ENCODE measurements at regions not wholly inside any gene's neighbourhood (a gene's known extent, or its start where the extent isn't known, plus 50 kb on each side); places are given as distances from the start of the nearest gene placed in this dataset.

- Histone ChIP-seq H3K9me3 (replicated peaks; ENCODE audit: control insufficient read depth, low read depth, low read length) (no peaks in the 10 kb centered on the region), H3K4me1 (ENCODE audit: control insufficient read depth, insufficient read depth, low read length) (no peaks in the 10 kb centered on the region), H3K36me3 (ENCODE audit: control insufficient read depth, insufficient read depth, low read length) (no peaks in the 10 kb centered on the region), H3K27ac (ENCODE audit: low read length) (no peak overlapping the region), H3K27me3 (ENCODE audit: control insufficient read depth, insufficient read depth, low read length) (no peaks in the 10 kb centered on the region), H3K4me3 (ENCODE audit: low read length) (no peak overlapping the region)
- DNase-seq, result no peak
These were observed 436.3 kb upstream of the PAPPA start for GRCh38 chr9:115717298-115717697.

GRCh38 chr9:115717711-115718173 is 435.8 kb upstream of the PAPPA start:
- 50% methylated on average over 1 of the region's 1 CpG for WGBS (ENCODE audit: insufficient coverage)
- H3K27me3 ChIP-seq (ENCODE audit: control insufficient read depth, insufficient read depth, low read length), result no peaks in the 10 kb centered on the region
- no peaks in the 10 kb centered on the region for H3K36me3 ChIP-seq (ENCODE audit: control insufficient read depth, insufficient read depth, low read length)
- H3K27ac ChIP-seq (ENCODE audit: low read length), result no peak overlapping the region
- H3K4me1 ChIP-seq (ENCODE audit: control insufficient read depth, insufficient read depth, low read length), result no peaks in the 10 kb centered on the region
- no peaks in the 10 kb centered on the region for H3K9me3 ChIP-seq (replicated peaks; ENCODE audit: control insufficient read depth, low read depth, low read length)
- DNase-seq, result no peak
- H3K4me3 ChIP-seq (ENCODE audit: low read length), result no peak overlapping the region

GRCh38 chr9:115730396-115730795 is 423.2 kb upstream of the PAPPA start:
- no CpG with 5 or more reads among the region's 4 CpGs for WGBS (ENCODE audit: insufficient coverage)
- Histone ChIP-seq H3K4me1 (ENCODE audit: control insufficient read depth, insufficient read depth, low read length) (no peaks in the 10 kb centered on the region), H3K4me3 (ENCODE audit: low read length) (no peak overlapping the region), H3K27ac (ENCODE audit: low read length) (no peak overlapping the region), H3K27me3 (ENCODE audit: control insufficient read depth, insufficient read depth, low read length) (no peaks in the 10 kb centered on the region), H3K9me3 (replicated peaks; ENCODE audit: control insufficient read depth, low read depth, low read length) (peaks cover 2% of the 10 kb centered on the region), H3K36me3 (ENCODE audit: control insufficient read depth, insufficient read depth, low read length) (no peaks in the 10 kb centered on the region)
- no peak for DNase-seq

GRCh38 chr9:115730845-115731244 is 422.7 kb upstream of the PAPPA start:
- Histone ChIP-seq H3K27ac (ENCODE audit: low read length) (no peak overlapping the region), H3K27me3 (ENCODE audit: control insufficient read depth, insufficient read depth, low read length) (no peaks in the 10 kb centered on the region), H3K36me3 (ENCODE audit: control insufficient read depth, insufficient read depth, low read length) (no peaks in the 10 kb centered on the region), H3K4me1 (ENCODE audit: control insufficient read depth, insufficient read depth, low read length) (no peaks in the 10 kb centered on the region), H3K9me3 (replicated peaks; ENCODE audit: control insufficient read depth, low read depth, low read length) (peaks cover 2% of the 10 kb centered on the region), H3K4me3 (ENCODE audit: low read length) (no peak overlapping the region)
- WGBS (ENCODE audit: insufficient coverage), result no CpG with 5 or more reads among the region's 1 CpG
- no peak for DNase-seq

GRCh38 chr9:115733318-115734110 is 420.1 kb upstream of the PAPPA start:
- WGBS (ENCODE audit: insufficient coverage), result no CpG with 5 or more reads among the region's 4 CpGs
- Histone ChIP-seq H3K4me3 (ENCODE audit: low read length) (no peak overlapping the region), H3K27ac (ENCODE audit: low read length) (no peak overlapping the region), H3K4me1 (ENCODE audit: control insufficient read depth, insufficient read depth, low read length) (no peaks in the 10 kb centered on the region), H3K27me3 (ENCODE audit: control insufficient read depth, insufficient read depth, low read length) (no peaks in the 10 kb centered on the region), H3K36me3 (ENCODE audit: control insufficient read depth, insufficient read depth, low read length) (no peaks in the 10 kb centered on the region), H3K9me3 (replicated peaks; ENCODE audit: control insufficient read depth, low read depth, low read length) (peaks cover under 1% of the 10 kb centered on the region)
- DNase-seq, result no peak

GRCh38 chr9:115739096-115739875 is 414.3 kb upstream of the PAPPA start:
- DNase-seq, result peak; percentile 8
- WGBS (ENCODE audit: insufficient coverage), result 34% methylated on average over 3 of the region's 7 CpGs
- Histone ChIP-seq H3K4me1 (ENCODE audit: control insufficient read depth, insufficient read depth, low read length) (no peaks in the 10 kb centered on the region), H3K27me3 (ENCODE audit: control insufficient read depth, insufficient read depth, low read length) (no peaks in the 10 kb centered on the region), H3K36me3 (ENCODE audit: control insufficient read depth, insufficient read depth, low read length) (no peaks in the 10 kb centered on the region), H3K27ac (ENCODE audit: low read length) (no peak overlapping the region), H3K4me3 (ENCODE audit: low read length) (no peak overlapping the region), H3K9me3 (replicated peaks; ENCODE audit: control insufficient read depth, low read depth, low read length) (no peaks in the 10 kb centered on the region)

- WGBS (ENCODE audit: insufficient coverage), result no CpG with 5 or more reads among the region's 1 CpG
- H3K36me3 ChIP-seq (ENCODE audit: control insufficient read depth, insufficient read depth, low read length), result no peaks in the 10 kb centered on the region
- no peak overlapping the region for H3K27ac ChIP-seq (ENCODE audit: low read length)
- H3K27me3 ChIP-seq (ENCODE audit: control insufficient read depth, insufficient read depth, low read length), result no peaks in the 10 kb centered on the region
- no peaks in the 10 kb centered on the region for H3K4me1 ChIP-seq (ENCODE audit: control insufficient read depth, insufficient read depth, low read length)
- no peak for DNase-seq
- no peak overlapping the region for H3K4me3 ChIP-seq (ENCODE audit: low read length)
- H3K9me3 ChIP-seq (replicated peaks; ENCODE audit: control insufficient read depth, low read depth, low read length), result no peaks in the 10 kb centered on the region
These were observed 412.6 kb upstream of the PAPPA start for GRCh38 chr9:115740986-115741385.

- no peaks in the 10 kb centered on the region for H3K36me3 ChIP-seq (ENCODE audit: control insufficient read depth, insufficient read depth, low read length)
- H3K27me3 ChIP-seq (ENCODE audit: control insufficient read depth, insufficient read depth, low read length), result no peaks in the 10 kb centered on the region
- DNase-seq, result no peak
- H3K4me1 ChIP-seq (ENCODE audit: control insufficient read depth, insufficient read depth, low read length), result no peaks in the 10 kb centered on the region
- H3K9me3 ChIP-seq (replicated peaks; ENCODE audit: control insufficient read depth, low read depth, low read length), result no peaks in the 10 kb centered on the region
- WGBS (ENCODE audit: insufficient coverage), result 82% methylated on average over 16 of the region's 25 CpGs
- H3K27ac ChIP-seq (ENCODE audit: low read length), result no peak overlapping the region
- H3K4me3 ChIP-seq (ENCODE audit: low read length), result no peak overlapping the region
These were observed 409.6 kb upstream of the PAPPA start for GRCh38 chr9:115743709-115744605.

GRCh38 chr9:115746496-115746895 is 407.1 kb upstream of the PAPPA start:
- Histone ChIP-seq H3K4me3 (ENCODE audit: low read length) (no peak overlapping the region), H3K27me3 (ENCODE audit: control insufficient read depth, insufficient read depth, low read length) (no peaks in the 10 kb centered on the region), H3K36me3 (ENCODE audit: control insufficient read depth, insufficient read depth, low read length) (no peaks in the 10 kb centered on the region), H3K4me1 (ENCODE audit: control insufficient read depth, insufficient read depth, low read length) (no peaks in the 10 kb centered on the region), H3K27ac (ENCODE audit: low read length) (no peak overlapping the region), H3K9me3 (replicated peaks; ENCODE audit: control insufficient read depth, low read depth, low read length) (no peaks in the 10 kb centered on the region)
- peak; percentile 32 for DNase-seq
- WGBS (ENCODE audit: insufficient coverage), result no CpG with 5 or more reads among the region's 6 CpGs

GRCh38 chr9:115747731-115748130 is 405.9 kb upstream of the PAPPA start:
- H3K4me1 ChIP-seq (ENCODE audit: control insufficient read depth, insufficient read depth, low read length), result no peaks in the 10 kb centered on the region
- no peak overlapping the region for H3K27ac ChIP-seq (ENCODE audit: low read length)
- H3K27me3 ChIP-seq (ENCODE audit: control insufficient read depth, insufficient read depth, low read length), result no peaks in the 10 kb centered on the region
- H3K9me3 ChIP-seq (replicated peaks; ENCODE audit: control insufficient read depth, low read depth, low read length), result no peaks in the 10 kb centered on the region
- no peak for DNase-seq
- WGBS (ENCODE audit: insufficient coverage), result no CpG with 5 or more reads among the region's 1 CpG
- no peak overlapping the region for H3K4me3 ChIP-seq (ENCODE audit: low read length)
- H3K36me3 ChIP-seq (ENCODE audit: control insufficient read depth, insufficient read depth, low read length), result no peaks in the 10 kb centered on the region

Measured in muscle of leg (tissue), 3 donors.